H1 (cell line): ENCODE measurements at regions not wholly inside any gene's neighbourhood (a gene's known extent, or its start where the extent isn't known, plus 50 kb on each side); places are given as distances from the start of the nearest gene placed in this dataset.

Source experiments
- JUN ChIP-seq: IDR thresholded peaks from 2 replicates; pipeline ENCODE4 v1.6.1; 2011; ENCODE audit warnings: low read depth, mild to moderate bottlenecking, improper control_type of control experiment, low read length
- TAF7 ChIP-seq: optimal IDR thresholded peaks from 2 replicates; pipeline ENCODE3; 2011; ENCODE audit warnings: low read depth, mild to moderate bottlenecking, inconsistent platforms, low read length, moderate library complexity, borderline replicate concordance

GRCh38 chr11:45382133-45382878 lies 96.2 kb upstream of the SYT13 start (continued):
- TF ChIP-seq TAF7 (no peak), JUN (no peak)
